ENCODE measurements at regions not wholly inside any gene's neighbourhood (a gene's known extent, or its start where the extent isn't known, plus 50 kb on each side); places are given as distances from the start of the nearest gene placed in this dataset.

- TF ChIP-seq, protein P1, sequence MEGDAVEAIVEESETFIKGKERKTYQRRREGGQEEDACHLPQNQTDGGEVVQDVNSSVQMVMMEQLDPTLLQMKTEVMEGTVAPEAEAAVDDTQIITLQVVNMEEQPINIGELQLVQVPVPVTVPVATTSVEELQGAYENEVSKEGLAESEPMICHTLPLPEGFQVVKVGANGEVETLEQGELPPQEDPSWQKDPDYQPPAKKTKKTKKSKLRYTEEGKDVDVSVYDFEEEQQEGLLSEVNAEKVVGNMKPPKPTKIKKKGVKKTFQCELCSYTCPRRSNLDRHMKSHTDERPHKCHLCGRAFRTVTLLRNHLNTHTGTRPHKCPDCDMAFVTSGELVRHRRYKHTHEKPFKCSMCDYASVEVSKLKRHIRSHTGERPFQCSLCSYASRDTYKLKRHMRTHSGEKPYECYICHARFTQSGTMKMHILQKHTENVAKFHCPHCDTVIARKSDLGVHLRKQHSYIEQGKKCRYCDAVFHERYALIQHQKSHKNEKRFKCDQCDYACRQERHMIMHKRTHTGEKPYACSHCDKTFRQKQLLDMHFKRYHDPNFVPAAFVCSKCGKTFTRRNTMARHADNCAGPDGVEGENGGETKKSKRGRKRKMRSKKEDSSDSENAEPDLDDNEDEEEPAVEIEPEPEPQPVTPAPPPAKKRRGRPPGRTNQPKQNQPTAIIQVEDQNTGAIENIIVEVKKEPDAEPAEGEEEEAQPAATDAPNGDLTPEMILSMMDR (IDR thresholded peaks at IDR 0.05), result no peak
- TF ChIP-seq POLR2A (IDR thresholded peaks at IDR 0.05) (no peak), EP300 (IDR thresholded peaks at IDR 0.05) (no peak)
Measured at GRCh38 chr4:36709991-36710390, 428.6 kb downstream of the DTHD1 start.
